Heart right ventricle (tissue), 16 donors: ENCODE measurements at regions not wholly inside any gene's neighbourhood (a gene's known extent, or its start where the extent isn't known, plus 50 kb on each side); places are given as distances from the start of the nearest gene placed in this dataset.

Experiments
- ATAC-seq, 8 donors: fragments of 200-7000 bp; cut with Tn5 transposase; one replicate each; pipeline ENCODE4 v1.9.1; 2020; ENCODE audit warnings: mild to moderate bottlenecking in 8 of 8, moderate library complexity in 8 of 8, moderate number of reproducible peaks in 1 of 8
- DNase-seq, 2 donors: peaks; one replicate each; pipeline ENCODE4 v3.0.0-alpha.2; 2020
- H3K27ac ChIP-seq, 10 donors: fragments of 200-600 bp; sonication (generic) in 2 of 10; one replicate each; pipeline versions ENCODE4 v1.5.0 to v1.8.0; 2020 to 2022; ENCODE audit warnings: mild to moderate bottlenecking in 3 of 10
- H3K27me3 ChIP-seq, 7 donors: fragments of 200-600 bp; one replicate each; pipeline ENCODE4 v1.8.0; 2021 to 2022; ENCODE audit warnings: mild to moderate bottlenecking in 2 of 7
- H3K36me3 ChIP-seq, 9 donors: fragments of 200-600 bp; sonication (generic) in 1 of 9; one replicate each; pipeline versions ENCODE4 v1.5.0 to v1.8.0; 2020 to 2022; ENCODE audit warnings: mild to moderate bottlenecking in 2 of 9
- H3K4me1 ChIP-seq, 9 donors: fragments of 200-600 bp; sonication (generic) in 1 of 9; one replicate each; pipeline versions ENCODE4 v1.5.0 to v1.8.0; 2020 to 2022; ENCODE audit warnings: mild to moderate bottlenecking in 4 of 9
- H3K4me3 ChIP-seq, 10 donors: fragments of 200-600 bp; sonication (generic) in 2 of 10; one replicate each; pipeline versions ENCODE4 v1.5.0 to v1.8.0; 2020 to 2022; ENCODE audit warnings: mild to moderate bottlenecking in 7 of 10, moderate library complexity in 2 of 10
- H3K9me3 ChIP-seq, 11 donors: fragments of 200-600 bp in 10 of 11; sonication (generic) in 2 of 11; one replicate each; pipeline versions ENCODE4 v1.5.0 to v1.8.0; 2013 to 2022; ENCODE audit warnings: mild to moderate bottlenecking in 2 of 11, control low read depth in 1 of 11, moderate library complexity in 1 of 11
- WGBS, 2 donors: extraction: QIAGEN DNeasy Blood & Tissue Kit; methylation state at CpG; one replicate each; pipeline ENCODE4 v1.1.7; 2013; ENCODE audit warnings: inconsistent platforms in 1 of 2; 5-methylcytosine and 5-hydroxymethylcytosine counted together
- intact Hi-C, 10 donors: fragments of 100-400 bp; cut with DNase I; formaldehyde crosslinking; loops; one replicate each; pipeline versions ENCODE4 v1.11.1 to v1.14.2; 2022
- TF ChIP-seq, protein P1 (sequence below), 9 donors: fragments of 200-600 bp; sonication (generic) in 2 of 9; IDR thresholded peaks; one replicate each; pipeline versions ENCODE4 v1.5.0 to v1.8.0; 2021 to 2022; ENCODE audit warnings: antibody characterized with exemption in 9 of 9, mild to moderate bottlenecking in 5 of 9, moderate library complexity in 1 of 9
- donor health status: Arrhythmogenic right ventricular cardiomyopathy.
- donor health status: ischemic (EF 13 %, LVEDD 7.1; RV severe dilation, severe dysfunction).
- donor health status: healthy with polysubstance abuse.
- donor health status: DM: no; HTN: yes; CAD: no.
- donor health status: DM: no; HTN: no; CAD: no.
- donor health status: ischemic (EF 25% LVEDD 6.9; RV normal size, moderate dysfunction).
- donor health status: ischemic (EF 25% LVEDD 5.7; RV mildly dilated, moderate dysfunction).
- donor health status: healthy.
- donor health status: DM: yes; HTN: yes; CAD: no.
- donor health status: Ischemic cardiomyopathy.
- donor health status: ischemic (EF 35%, LVEDD 5.7; RV mildly dilated, moderate dysfunction).
- donor health status: nonischemic (EF 11% LVEDD 7.7; RV severe dilation, severe dysfunction).
- donor health status: DM: yes; HTN: yes; CAD: no.
- donor health status: PGD.
- donor health status: ischemic (EF 29% LVEDD 5.4; RV normal size, mild dysfunction).
- donor health status: nonischemic (EF 23%, LVEDD 6.1; RV moderate dilation, normal function).

GRCh38 chr2:45178854-45179253 lies 169.6 kb upstream of the SIX2 start:
- Histone ChIP-seq H3K36me3 (no peaks in the 10 kb centered on the region), H3K4me3 (no peak overlapping the region), H3K4me1 (peaks cover 0 to 5% (median 0%) of the 10 kb centered on the region in 9 donors), H3K27me3 (peaks cover 0 to 27% (median 9%) of the 10 kb centered on the region in 7 donors), H3K9me3 (no peaks in the 10 kb centered on the region), H3K27ac (peak overlapping the region in 1 of 10 donors; percentile 44)
- WGBS, 2 donors = 85 to 86% methylated on average over 2 of the region's 2 CpGs
- ATAC-seq (no peak), DNase-seq (no peak)
- TF ChIP-seq, protein P1, sequence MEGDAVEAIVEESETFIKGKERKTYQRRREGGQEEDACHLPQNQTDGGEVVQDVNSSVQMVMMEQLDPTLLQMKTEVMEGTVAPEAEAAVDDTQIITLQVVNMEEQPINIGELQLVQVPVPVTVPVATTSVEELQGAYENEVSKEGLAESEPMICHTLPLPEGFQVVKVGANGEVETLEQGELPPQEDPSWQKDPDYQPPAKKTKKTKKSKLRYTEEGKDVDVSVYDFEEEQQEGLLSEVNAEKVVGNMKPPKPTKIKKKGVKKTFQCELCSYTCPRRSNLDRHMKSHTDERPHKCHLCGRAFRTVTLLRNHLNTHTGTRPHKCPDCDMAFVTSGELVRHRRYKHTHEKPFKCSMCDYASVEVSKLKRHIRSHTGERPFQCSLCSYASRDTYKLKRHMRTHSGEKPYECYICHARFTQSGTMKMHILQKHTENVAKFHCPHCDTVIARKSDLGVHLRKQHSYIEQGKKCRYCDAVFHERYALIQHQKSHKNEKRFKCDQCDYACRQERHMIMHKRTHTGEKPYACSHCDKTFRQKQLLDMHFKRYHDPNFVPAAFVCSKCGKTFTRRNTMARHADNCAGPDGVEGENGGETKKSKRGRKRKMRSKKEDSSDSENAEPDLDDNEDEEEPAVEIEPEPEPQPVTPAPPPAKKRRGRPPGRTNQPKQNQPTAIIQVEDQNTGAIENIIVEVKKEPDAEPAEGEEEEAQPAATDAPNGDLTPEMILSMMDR (IDR thresholded peaks at IDR 0.05) = no peak
- intact Hi-C loops = no loop called here

- 52 to 57% methylated on average over 1 of the region's 1 CpG for WGBS, 2 donors
- Histone ChIP-seq H3K4me1 (peaks cover 0 to 5% (median 0%) of the 10 kb centered on the region in 9 donors), H3K4me3 (no peak overlapping the region), H3K27ac (peak overlapping the region in 1 of 10 donors; percentile 44), H3K9me3 (no peaks in the 10 kb centered on the region), H3K27me3 (peaks cover 0 to 28% (median 12%) of the 10 kb centered on the region in 7 donors), H3K36me3 (no peaks in the 10 kb centered on the region)
- TF ChIP-seq, protein P1 (IDR thresholded peaks at IDR 0.05) = no peak
- intact Hi-C loops = no loop called here
- DNase-seq (no peak), ATAC-seq (no peak)
Measured at GRCh38 chr2:45178359-45178758, 169.1 kb upstream of the SIX2 start.

DNA sequence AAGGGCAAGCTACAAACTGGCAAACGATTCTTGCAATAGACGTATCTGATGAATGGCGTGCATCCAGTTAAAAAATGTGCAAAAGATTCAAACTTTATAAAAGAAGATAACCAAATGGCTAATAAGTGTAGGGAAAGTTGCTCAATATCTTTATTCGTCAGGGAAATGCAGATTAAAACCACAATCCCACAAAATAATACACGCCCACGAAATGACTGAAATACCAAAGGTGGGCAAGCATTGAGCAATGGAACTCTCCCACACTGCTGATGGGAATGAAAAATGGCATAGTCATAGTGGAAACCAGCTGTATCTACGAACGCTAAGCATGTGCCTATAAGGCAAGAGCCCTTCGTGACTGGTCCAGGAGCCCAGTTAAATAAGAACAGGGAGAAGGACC lies 168.6 kb upstream of the SIX2 start:
- no peak overlapping the region for H3K27ac ChIP-seq
- H3K27me3 ChIP-seq = peaks cover 0 to 27% (median 17%) of the 10 kb centered on the region in 7 donors
- DNase-seq (no peak), ATAC-seq (no peak)
- 70 to 80% methylated on average over 9 of the region's 9 CpGs for WGBS, 2 donors
- H3K4me3 ChIP-seq = no peak overlapping the region
- H3K9me3 ChIP-seq = no peaks in the 10 kb centered on the region
- intact Hi-C loops = no loop called here
- peaks cover 0 to 5% (median 0%) of the 10 kb centered on the region in 9 donors for H3K4me1 ChIP-seq
- TF ChIP-seq, protein P1 (IDR thresholded peaks at IDR 0.05) = no peak
- no peaks in the 10 kb centered on the region for H3K36me3 ChIP-seq

DNA sequence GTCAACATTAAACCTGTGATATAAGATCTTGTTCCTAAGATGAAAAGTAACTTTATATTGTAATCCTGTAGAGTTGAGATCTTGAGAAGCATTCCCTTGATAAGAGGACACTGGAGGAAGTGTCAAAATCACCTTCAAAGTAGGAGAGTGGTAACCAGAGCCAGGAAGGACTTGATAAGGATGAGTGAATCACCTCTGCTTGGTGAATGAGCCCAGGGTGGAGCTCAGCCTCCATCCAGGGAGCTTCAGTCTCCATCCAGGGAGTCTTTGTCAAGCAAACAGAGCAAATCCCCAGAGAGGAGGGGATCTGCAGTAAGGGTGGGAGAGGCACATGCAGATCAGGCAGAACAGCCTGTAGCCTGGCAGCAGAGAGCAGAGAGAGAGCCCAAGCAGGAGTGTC lies 167.1 kb upstream of the SIX2 start:
- intact Hi-C loops = no loop called here
- DNase-seq (no peak), ATAC-seq (no peak)
- H3K36me3 ChIP-seq = no peaks in the 10 kb centered on the region
- H3K4me3 ChIP-seq = no peak overlapping the region
- H3K27me3 ChIP-seq = peaks cover 0 to 42% (median 23%) of the 10 kb centered on the region in 7 donors
- H3K4me1 ChIP-seq = peaks cover 0 to 5% (median 0%) of the 10 kb centered on the region in 9 donors
- no peak overlapping the region for H3K27ac ChIP-seq
- TF ChIP-seq, protein P1 (IDR thresholded peaks at IDR 0.05) = no peak
- no peaks in the 10 kb centered on the region for H3K9me3 ChIP-seq
